Superior temporal gyrus (tissue), 1 donor: ENCODE measurements at regions not wholly inside any gene's neighbourhood (a gene's known extent, or its start where the extent isn't known, plus 50 kb on each side); places are given as distances from the start of the nearest gene placed in this dataset.
"Not testable (repeated sequence)": the region's sequence is repeated elsewhere in the genome, so short reads cannot be mapped to it uniquely, and the experiment has no call there.

Experiments used
- DNase-seq: peaks from one replicate; pipeline ENCODE4 v3.0.0-alpha.2; 2016; ENCODE audit errors: extremely low spot score

GRCh38 chr7:41466760-41467384 is 236.0 kb downstream of the INHBA start:
- no peak for DNase-seq

- DNase-seq = no peak
These were observed 237.3 kb downstream of the INHBA start for GRCh38 chr7:41465571-41465970.

GRCh38 chr7:41463770-41464470 is 239.0 kb downstream of the INHBA start:
- no peak for DNase-seq

GRCh38 chr7:41459623-41460261 is 243.1 kb downstream of the INHBA start:
- no peak for DNase-seq

GRCh38 chr7:41459183-41459582 is 243.7 kb downstream of the INHBA start:
- DNase-seq = no peak

- no peak for DNase-seq
These were observed 245.0 kb downstream of the INHBA start for GRCh38 chr7:41457832-41458437.

- no peak for DNase-seq
These were observed 251.1 kb downstream of the INHBA start for GRCh38 chr7:41451826-41452225.

- no peak for DNase-seq
These were observed 253.2 kb downstream of the INHBA start for GRCh38 chr7:41449694-41450093.

GRCh38 chr7:41449286-41449685 is 253.6 kb downstream of the INHBA start:
- no peak for DNase-seq

GRCh38 chr7:41448104-41448503 is 254.8 kb downstream of the INHBA start:
- no peak for DNase-seq

- no peak for DNase-seq
These were observed 255.3 kb downstream of the INHBA start for GRCh38 chr7:41447450-41448042.

GRCh38 chr7:41446606-41447449 is 256.1 kb downstream of the INHBA start:
- no peak for DNase-seq

- peak; percentile 74 for DNase-seq
These were observed 256.9 kb downstream of the INHBA start for GRCh38 chr7:41445946-41446345.

- DNase-seq = peak; percentile 26
These were observed 257.5 kb downstream of the INHBA start for GRCh38 chr7:41445432-41445831.

- DNase-seq = no peak
These were observed 263.4 kb downstream of the INHBA start for GRCh38 chr7:41439515-41439879.

- no peak for DNase-seq
These were observed 264.0 kb downstream of the INHBA start for GRCh38 chr7:41438705-41439514.

GRCh38 chr7:41437257-41438196 is 265.4 kb downstream of the INHBA start:
- DNase-seq = no peak

- DNase-seq = no peak
These were observed 266.8 kb downstream of the INHBA start for GRCh38 chr7:41436139-41436538.

GRCh38 chr7:41435020-41435419 is 267.9 kb downstream of the INHBA start:
- DNase-seq = not testable (repeated sequence)
